Activated T-helper 2 cell treated with anti-CD3 and anti-CD28 coated beads, Interferon-gamma antibody, Interleukin-2, Interleukin-4, amounts not matched to agents 10 μg/mL and 5 μg/mL and 100 μg/mL, durations not matched to agents 14 hours and 24 hours and 36 hours (primary cell): ENCODE measurements at regions not wholly inside any gene's neighbourhood (a gene's known extent, or its start where the extent isn't known, plus 50 kb on each side); places are given as distances from the start of the nearest gene placed in this dataset.
"Not testable (repeated sequence)": the region's sequence is repeated elsewhere in the genome, so short reads cannot be mapped to it uniquely, and the experiment has no call there.

Experiments
- DNase-seq: peaks from one replicate; pipeline ENCODE4 v3.0.0; 2021; ENCODE audit warnings: low spot score
- H3K27ac Mint-ChIP-seq: one replicate; pipeline ENCODE4 v1.8.0; 2021; ENCODE audit warnings: mixed read lengths
- H3K27me3 Mint-ChIP-seq: one replicate; pipeline ENCODE4 v1.8.0; 2021; ENCODE audit warnings: low read depth, mixed read lengths
- H3K36me3 Mint-ChIP-seq: one replicate; pipeline ENCODE4 v1.8.0; 2021; ENCODE audit warnings: low read depth, mixed read lengths
- H3K4me1 Mint-ChIP-seq: one replicate; pipeline ENCODE4 v1.8.0; 2021; ENCODE audit warnings: low read depth, mixed read lengths
- H3K4me3 Mint-ChIP-seq: one replicate; pipeline ENCODE4 v1.8.0; 2021; ENCODE audit warnings: low read depth, mild to moderate bottlenecking, moderate library complexity, mixed read lengths
- H3K9me3 Mint-ChIP-seq: one replicate; pipeline ENCODE4 v1.8.0; 2021; ENCODE audit warnings: mixed read lengths
- intact Hi-C: fragments of 100-400 bp; cut with micrococcal nuclease; formaldehyde crosslinking; loops from one replicate; pipeline ENCODE4 v1.15.1; 2023

- Mint-ChIP-seq H3K4me3 (no peak overlapping the region), H3K27me3 (no peaks in the 10 kb centered on the region), H3K9me3 (no peaks in the 10 kb centered on the region), H3K4me1 (peaks cover 1% of the 10 kb centered on the region), H3K36me3 (no peaks in the 10 kb centered on the region), H3K27ac (no peak overlapping the region)
- no peak for DNase-seq
- intact Hi-C loops, result no loop called here
These were observed 730.0 kb upstream of the B3GALT2 start for GRCh38 chr1:193916452-193916851.

GRCh38 chr1:193914871-193915270 lies 728.5 kb upstream of the B3GALT2 start:
- no peak overlapping the region for H3K27ac Mint-ChIP-seq
- H3K4me1 Mint-ChIP-seq, result peaks cover 1% of the 10 kb centered on the region
- intact Hi-C loops, result no loop called here
- H3K9me3 Mint-ChIP-seq, result no peaks in the 10 kb centered on the region
- no peaks in the 10 kb centered on the region for H3K36me3 Mint-ChIP-seq
- H3K4me3 Mint-ChIP-seq, result no peak overlapping the region
- no peaks in the 10 kb centered on the region for H3K27me3 Mint-ChIP-seq
- no peak for DNase-seq

GRCh38 chr1:193909406-193910082 lies 723.1 kb upstream of the B3GALT2 start:
- Mint-ChIP-seq H3K9me3 (no peaks in the 10 kb centered on the region), H3K27ac (no peak overlapping the region), H3K4me3 (no peak overlapping the region), H3K36me3 (no peaks in the 10 kb centered on the region), H3K27me3 (no peaks in the 10 kb centered on the region), H3K4me1 (no peaks in the 10 kb centered on the region)
- no peak for DNase-seq
- intact Hi-C loops, result no loop called here

- no peak for DNase-seq
- Mint-ChIP-seq H3K9me3 (no peaks in the 10 kb centered on the region), H3K4me1 (no peaks in the 10 kb centered on the region), H3K27me3 (no peaks in the 10 kb centered on the region), H3K36me3 (no peaks in the 10 kb centered on the region), H3K4me3 (no peak overlapping the region), H3K27ac (no peak overlapping the region)
- intact Hi-C loops, result no loop called here
These were observed 719.1 kb upstream of the B3GALT2 start for GRCh38 chr1:193905288-193906085.

- no peak overlapping the region for H3K4me3 Mint-ChIP-seq
- intact Hi-C loops, result no loop called here
- peaks cover 4% of the 10 kb centered on the region for H3K9me3 Mint-ChIP-seq
- no peaks in the 10 kb centered on the region for H3K36me3 Mint-ChIP-seq
- DNase-seq, result no peak
- no peak overlapping the region for H3K27ac Mint-ChIP-seq
- H3K27me3 Mint-ChIP-seq, result no peaks in the 10 kb centered on the region
- no peaks in the 10 kb centered on the region for H3K4me1 Mint-ChIP-seq
These were observed 705.4 kb upstream of the B3GALT2 start for GRCh38 chr1:193891788-193892187.

- no peak for DNase-seq
- H3K27me3 Mint-ChIP-seq, result no peaks in the 10 kb centered on the region
- intact Hi-C loops, result no loop called here
- H3K4me1 Mint-ChIP-seq, result no peaks in the 10 kb centered on the region
- no peak overlapping the region for H3K4me3 Mint-ChIP-seq
- peaks cover 4% of the 10 kb centered on the region for H3K9me3 Mint-ChIP-seq
- H3K27ac Mint-ChIP-seq, result no peak overlapping the region
- H3K36me3 Mint-ChIP-seq, result no peaks in the 10 kb centered on the region
These were observed 704.5 kb upstream of the B3GALT2 start for GRCh38 chr1:193890935-193891334.

DNA sequence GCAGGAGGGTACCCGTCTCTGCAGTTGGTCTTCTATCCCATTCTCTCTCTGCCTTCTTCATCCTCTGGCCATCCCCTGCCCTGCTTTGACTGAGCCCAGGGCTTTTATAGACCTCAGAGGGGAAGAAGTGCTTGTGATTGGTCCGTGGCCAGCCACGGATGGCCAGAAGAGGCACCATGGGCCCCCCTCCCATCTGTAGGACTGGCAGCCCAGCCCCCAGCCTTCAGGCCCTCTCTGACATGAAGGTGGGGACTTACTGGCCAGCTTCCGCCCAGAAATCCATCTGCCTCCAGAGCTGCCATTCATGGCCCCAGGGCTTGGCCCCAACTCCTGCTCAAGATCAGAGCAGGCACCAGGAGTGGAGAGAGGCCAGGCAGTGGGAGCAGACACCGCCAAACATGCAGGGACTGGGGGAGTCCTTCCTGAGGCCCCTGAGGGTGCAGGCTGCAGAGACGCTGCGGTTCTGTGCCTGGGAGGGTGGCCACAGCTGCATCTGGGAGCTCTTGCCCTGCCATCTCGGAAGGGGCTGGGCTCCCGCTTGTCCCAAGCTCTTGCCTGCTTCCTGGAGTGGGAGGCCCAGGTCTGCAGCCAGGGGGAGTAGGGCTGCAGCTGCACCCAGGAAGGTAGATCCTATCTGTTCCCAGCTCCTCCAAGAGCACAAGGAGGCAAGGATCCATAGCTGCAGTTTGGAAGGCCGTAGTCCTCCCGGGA lies 698.6 kb upstream of the B3GALT2 start:
- no peak overlapping the region for H3K4me3 Mint-ChIP-seq
- no peaks in the 10 kb centered on the region for H3K27me3 Mint-ChIP-seq
- H3K36me3 Mint-ChIP-seq, result no peaks in the 10 kb centered on the region
- intact Hi-C loops, result no loop called here
- H3K27ac Mint-ChIP-seq, result no peak overlapping the region
- H3K4me1 Mint-ChIP-seq, result peaks cover 2% of the 10 kb centered on the region
- DNase-seq, result no peak
- peaks cover 4% of the 10 kb centered on the region for H3K9me3 Mint-ChIP-seq

DNA sequence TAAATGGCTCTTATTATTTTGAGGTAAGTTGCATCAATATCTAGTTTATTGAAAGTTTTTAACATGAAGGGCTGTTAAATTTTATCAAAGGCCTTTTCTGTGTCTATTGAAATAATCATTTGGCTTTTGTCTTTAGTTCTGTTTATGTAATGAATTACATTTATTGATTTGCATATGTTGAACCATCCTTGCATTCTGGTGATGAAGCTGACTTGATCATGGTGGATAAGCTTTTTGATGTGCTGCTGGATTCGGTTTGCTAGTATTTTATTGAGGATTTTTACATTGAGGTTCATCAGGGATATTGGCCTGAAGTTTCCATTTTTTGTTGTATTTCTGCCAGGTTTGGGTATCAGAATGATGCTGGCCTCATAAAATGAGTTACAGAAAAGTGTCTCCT lies 691.5 kb upstream of the B3GALT2 start:
- DNase-seq, intact Hi-C loops, H3K36me3 Mint-ChIP-seq: not testable (repeated sequence)

DNA sequence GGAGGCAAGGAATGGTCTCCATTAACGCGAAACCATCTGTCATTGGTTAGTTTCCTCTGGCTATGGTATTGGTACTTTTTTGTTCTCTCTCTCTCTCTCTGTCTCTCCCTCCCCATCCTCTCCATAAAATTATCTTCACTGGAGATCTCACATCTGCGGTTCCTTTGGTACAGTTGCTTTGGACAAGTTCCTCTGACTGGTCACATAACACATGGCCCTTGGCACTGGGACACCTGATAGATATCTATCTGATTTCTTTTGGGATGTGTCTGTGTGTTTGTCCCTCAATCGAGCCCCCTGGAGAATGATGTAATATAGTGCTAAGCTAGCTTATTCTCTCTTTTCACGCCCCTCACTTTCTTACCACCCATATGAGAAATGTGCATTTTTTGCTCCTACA lies 682.0 kb upstream of the B3GALT2 start:
- Mint-ChIP-seq H3K4me1 (no peaks in the 10 kb centered on the region), H3K4me3 (no peak overlapping the region), H3K36me3 (no peaks in the 10 kb centered on the region), H3K9me3 (peaks cover 5% of the 10 kb centered on the region), H3K27me3 (no peaks in the 10 kb centered on the region), H3K27ac (no peak overlapping the region)
- DNase-seq, result no peak
- intact Hi-C loops, result no loop called here

More for the DNA sequence above, 691.5 kb upstream of the B3GALT2 start:
- not testable (repeated sequence) for H3K4me3 Mint-ChIP-seq, H3K27ac Mint-ChIP-seq, H3K27me3 Mint-ChIP-seq, H3K4me1 Mint-ChIP-seq
- H3K9me3 Mint-ChIP-seq, result peaks cover 26% of the 10 kb centered on the region

DNA sequence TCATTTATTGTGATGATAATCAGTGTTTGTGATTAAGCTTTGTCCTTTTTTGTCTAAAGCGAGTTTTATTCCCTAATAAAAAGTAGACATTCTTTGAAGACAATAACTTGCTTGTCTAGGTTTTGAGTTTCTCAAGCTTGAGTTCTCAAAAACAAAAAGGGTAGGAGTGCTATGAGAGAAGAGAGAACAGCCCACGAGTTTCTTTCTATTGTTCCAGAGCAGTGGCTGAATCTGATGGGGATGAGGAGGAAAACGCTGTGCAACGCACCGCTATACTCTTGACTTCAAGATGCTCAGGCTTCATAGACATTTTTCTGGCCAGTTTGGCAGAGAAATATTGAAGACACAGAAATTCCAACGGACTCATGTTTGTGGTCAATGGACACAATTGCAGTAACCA lies 669.8 kb upstream of the B3GALT2 start:
- intact Hi-C loops, result no loop called here
- H3K4me1 Mint-ChIP-seq, result no peaks in the 10 kb centered on the region

GRCh38 chr1:193850745-193851144 lies 664.3 kb upstream of the B3GALT2 start:
- intact Hi-C loops, result no loop called here
- Mint-ChIP-seq H3K4me3 (no peak overlapping the region), H3K36me3 (no peaks in the 10 kb centered on the region), H3K9me3 (peaks cover 9% of the 10 kb centered on the region), H3K27me3 (no peaks in the 10 kb centered on the region), H3K4me1 (no peaks in the 10 kb centered on the region), H3K27ac (no peak overlapping the region)
- no peak for DNase-seq

More for the DNA sequence above, 669.8 kb upstream of the B3GALT2 start:
- H3K27me3 Mint-ChIP-seq, result no peaks in the 10 kb centered on the region
- H3K27ac Mint-ChIP-seq, result no peak overlapping the region
- H3K4me3 Mint-ChIP-seq, result no peak overlapping the region
- no peaks in the 10 kb centered on the region for H3K36me3 Mint-ChIP-seq
- DNase-seq, result no peak
- peaks cover 9% of the 10 kb centered on the region for H3K9me3 Mint-ChIP-seq

DNA sequence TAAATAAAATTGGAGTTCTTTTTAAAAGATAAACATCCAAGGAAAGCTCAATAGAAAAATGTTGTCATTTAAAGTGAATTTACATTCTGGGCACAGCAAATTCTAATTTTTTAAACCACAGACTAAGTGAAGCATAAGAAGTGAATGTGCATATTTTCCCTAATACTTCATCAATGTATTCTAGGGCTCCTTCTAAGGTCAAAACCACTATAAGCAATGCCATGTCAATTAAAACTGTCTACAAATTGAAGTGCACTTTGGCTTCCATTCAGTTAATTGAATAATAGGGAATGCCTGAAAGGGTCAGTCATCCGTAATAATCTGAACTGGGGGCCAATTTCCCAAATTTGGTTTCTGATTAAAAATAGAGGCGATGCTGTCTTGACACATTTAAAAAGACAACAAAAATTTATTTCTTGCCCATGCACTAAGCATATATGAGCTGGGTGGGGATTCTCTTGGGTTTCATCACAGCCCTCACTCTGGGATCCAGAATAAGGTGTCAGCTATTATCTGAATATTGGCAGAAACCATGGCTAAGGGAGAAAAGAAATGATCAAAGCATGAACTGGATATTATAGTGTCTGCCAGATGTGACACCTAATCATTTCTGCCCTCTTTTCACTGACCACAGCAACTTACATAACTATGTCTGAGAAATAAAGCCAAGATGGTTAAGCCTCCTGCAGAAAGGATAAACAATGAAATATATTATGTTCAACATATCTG lies 660.6 kb upstream of the B3GALT2 start:
- Mint-ChIP-seq H3K4me1 (no peaks in the 10 kb centered on the region), H3K36me3 (no peaks in the 10 kb centered on the region), H3K4me3 (no peak overlapping the region), H3K9me3 (peaks cover 7% of the 10 kb centered on the region), H3K27me3 (no peaks in the 10 kb centered on the region), H3K27ac (no peak overlapping the region)
- DNase-seq, result no peak
- intact Hi-C loops, result no loop called here
